Gastrocnemius medialis (tissue), 4 donors: ENCODE measurements at regions not wholly inside any gene's neighbourhood (a gene's known extent, or its start where the extent isn't known, plus 50 kb on each side); places are given as distances from the start of the nearest gene placed in this dataset.

Source experiments
- POLR2A ChIP-seq, 2 donors: fragments of 450-650 bp; IDR thresholded peaks; one replicate each; pipeline ENCODE4 v1.6.1; 2017; ENCODE audit warnings: antibody characterized with exemption in 2 of 2, mild to moderate bottlenecking in 2 of 2, moderate library complexity in 2 of 2
- TF ChIP-seq, protein P1 (sequence below), 5 experiments: fragments of 450-650 bp in 3 of 5; fragments of 200-600 bp in 2 of 5; sonication (generic) in 2 of 5; IDR thresholded peaks in 4 of 5; conservative IDR thresholded peaks in 1 of 5; 1 replicate in 4 of 5; 2 replicates in 1 of 5; pipeline ENCODE4 v1.5.1; 2016 to 2019; ENCODE audit warnings: antibody characterized with exemption in 5 of 5, mild to moderate bottlenecking in 3 of 5, moderate library complexity in 3 of 5

- TF ChIP-seq POLR2A (IDR thresholded peaks at IDR 0.05), result no peak
- TF ChIP-seq, protein P1, sequence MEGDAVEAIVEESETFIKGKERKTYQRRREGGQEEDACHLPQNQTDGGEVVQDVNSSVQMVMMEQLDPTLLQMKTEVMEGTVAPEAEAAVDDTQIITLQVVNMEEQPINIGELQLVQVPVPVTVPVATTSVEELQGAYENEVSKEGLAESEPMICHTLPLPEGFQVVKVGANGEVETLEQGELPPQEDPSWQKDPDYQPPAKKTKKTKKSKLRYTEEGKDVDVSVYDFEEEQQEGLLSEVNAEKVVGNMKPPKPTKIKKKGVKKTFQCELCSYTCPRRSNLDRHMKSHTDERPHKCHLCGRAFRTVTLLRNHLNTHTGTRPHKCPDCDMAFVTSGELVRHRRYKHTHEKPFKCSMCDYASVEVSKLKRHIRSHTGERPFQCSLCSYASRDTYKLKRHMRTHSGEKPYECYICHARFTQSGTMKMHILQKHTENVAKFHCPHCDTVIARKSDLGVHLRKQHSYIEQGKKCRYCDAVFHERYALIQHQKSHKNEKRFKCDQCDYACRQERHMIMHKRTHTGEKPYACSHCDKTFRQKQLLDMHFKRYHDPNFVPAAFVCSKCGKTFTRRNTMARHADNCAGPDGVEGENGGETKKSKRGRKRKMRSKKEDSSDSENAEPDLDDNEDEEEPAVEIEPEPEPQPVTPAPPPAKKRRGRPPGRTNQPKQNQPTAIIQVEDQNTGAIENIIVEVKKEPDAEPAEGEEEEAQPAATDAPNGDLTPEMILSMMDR (IDR thresholded peaks at IDR 0.05 in 4 of 5, conservative IDR thresholded peaks at IDR 0.05 in 1 of 5), result no peak
Measured at GRCh38 chr10:88221010-88221973, 357.9 kb downstream of the PTEN start.
